ENCODE measurements at regions not wholly inside any gene's neighbourhood (a gene's known extent, or its start where the extent isn't known, plus 50 kb on each side); places are given as distances from the start of the nearest gene placed in this dataset.

GRCh38 chr12:22855456-22855855 is 230.5 kb downstream of the ETNK1 start:
- no peaks in the 10 kb centered on the region for H4K20me1 ChIP-seq (replicated peaks; ENCODE audit: insufficient read depth)
- H3K27me3 Mint-ChIP-seq (ENCODE audit: insufficient read depth, low read depth, poor library complexity): peaks cover 2% of the 10 kb centered on the region
- peak overlapping the region; percentile 2; the same call in 1 of the 2 replicates for H3K27ac Mint-ChIP-seq
- no peak overlapping the region for H3K27ac ChIP-seq (ENCODE audit: low read depth)
- no peaks in the 10 kb centered on the region for H3K27me3 ChIP-seq (ENCODE audit: insufficient read depth)
- H3F3A ChIP-seq (replicated peaks; ENCODE audit: low read depth): no peaks in the 10 kb centered on the region
- H3K4me3 Mint-ChIP-seq: no peak overlapping the region
- peak; percentile 55 for DNase-seq (ENCODE audit: low spot score)
- no peaks in the 10 kb centered on the region for H3K9me2 ChIP-seq (ENCODE audit: insufficient read depth)
- H3K4me1 ChIP-seq (ENCODE audit: insufficient read depth): peaks cover 25% of the 10 kb centered on the region
- peak; percentile 90 for ATAC-seq
- no peaks in the 10 kb centered on the region for H3K36me3 ChIP-seq (ENCODE audit: insufficient read depth)
- H3K4me1 Mint-ChIP-seq: peaks cover 21% of the 10 kb centered on the region
- peak overlapping the region; percentile 42 for H3K4me2 ChIP-seq
- no peak overlapping the region for H2AFZ ChIP-seq
- no peaks in the 10 kb centered on the region for H3K79me2 ChIP-seq (replicated peaks; ENCODE audit: insufficient read depth)
- TF ChIP-seq, protein P1, sequence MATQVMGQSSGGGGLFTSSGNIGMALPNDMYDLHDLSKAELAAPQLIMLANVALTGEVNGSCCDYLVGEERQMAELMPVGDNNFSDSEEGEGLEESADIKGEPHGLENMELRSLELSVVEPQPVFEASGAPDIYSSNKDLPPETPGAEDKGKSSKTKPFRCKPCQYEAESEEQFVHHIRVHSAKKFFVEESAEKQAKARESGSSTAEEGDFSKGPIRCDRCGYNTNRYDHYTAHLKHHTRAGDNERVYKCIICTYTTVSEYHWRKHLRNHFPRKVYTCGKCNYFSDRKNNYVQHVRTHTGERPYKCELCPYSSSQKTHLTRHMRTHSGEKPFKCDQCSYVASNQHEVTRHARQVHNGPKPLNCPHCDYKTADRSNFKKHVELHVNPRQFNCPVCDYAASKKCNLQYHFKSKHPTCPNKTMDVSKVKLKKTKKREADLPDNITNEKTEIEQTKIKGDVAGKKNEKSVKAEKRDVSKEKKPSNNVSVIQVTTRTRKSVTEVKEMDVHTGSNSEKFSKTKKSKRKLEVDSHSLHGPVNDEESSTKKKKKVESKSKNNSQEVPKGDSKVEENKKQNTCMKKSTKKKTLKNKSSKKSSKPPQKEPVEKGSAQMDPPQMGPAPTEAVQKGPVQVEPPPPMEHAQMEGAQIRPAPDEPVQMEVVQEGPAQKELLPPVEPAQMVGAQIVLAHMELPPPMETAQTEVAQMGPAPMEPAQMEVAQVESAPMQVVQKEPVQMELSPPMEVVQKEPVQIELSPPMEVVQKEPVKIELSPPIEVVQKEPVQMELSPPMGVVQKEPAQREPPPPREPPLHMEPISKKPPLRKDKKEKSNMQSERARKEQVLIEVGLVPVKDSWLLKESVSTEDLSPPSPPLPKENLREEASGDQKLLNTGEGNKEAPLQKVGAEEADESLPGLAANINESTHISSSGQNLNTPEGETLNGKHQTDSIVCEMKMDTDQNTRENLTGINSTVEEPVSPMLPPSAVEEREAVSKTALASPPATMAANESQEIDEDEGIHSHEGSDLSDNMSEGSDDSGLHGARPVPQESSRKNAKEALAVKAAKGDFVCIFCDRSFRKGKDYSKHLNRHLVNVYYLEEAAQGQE (IDR thresholded peaks at IDR 0.05; ENCODE audit: unreplicated experiment): no peak
- TF ChIP-seq NANOG (IDR thresholded peaks at IDR 0.05; ENCODE audit: borderline replicate concordance): peak; percentile 37; the same call in 1 of the 2 replicates
- H3K36me3 Mint-ChIP-seq (ENCODE audit: low read depth): peaks cover 8% of the 10 kb centered on the region; the same call in 1 of the 3 replicates
- peaks cover 14% of the 10 kb centered on the region; the same call in 2 of the 3 replicates for H3K9me3 Mint-ChIP-seq
- no peak overlapping the region for H3K4me3 ChIP-seq

- ATAC-seq: peak; percentile 21; the same call in 2 of the 3 replicates
- H3K4me1 ChIP-seq (ENCODE audit: insufficient read depth): peaks cover 28% of the 10 kb centered on the region
- H3K9me2 ChIP-seq (ENCODE audit: insufficient read depth): no peaks in the 10 kb centered on the region
- Mint-ChIP-seq H3K4me1 (peaks cover 26% of the 10 kb centered on the region), H3K4me3 (no peak overlapping the region), H3K27ac (no peak overlapping the region), H3K27me3 (ENCODE audit: insufficient read depth, low read depth, poor library complexity) (peaks cover 2% of the 10 kb centered on the region), H3K36me3 (ENCODE audit: low read depth) (0 out of 3 replicates have a peak, but pooled peaks cover 1% of the 10 kb centered on the region), H3K9me3 (peaks cover 7% of the 10 kb centered on the region; the same call in 1 of the 3 replicates)
- H3K4me2 ChIP-seq: no peak overlapping the region
- H4K20me1 ChIP-seq (replicated peaks; ENCODE audit: insufficient read depth): no peaks in the 10 kb centered on the region
- H2AFZ ChIP-seq: no peak overlapping the region
- no peaks in the 10 kb centered on the region for H3F3A ChIP-seq (replicated peaks; ENCODE audit: low read depth)
- no peak overlapping the region for H3K4me3 ChIP-seq
- TF ChIP-seq EZH2phosphoT487 (IDR thresholded peaks at IDR 0.05; ENCODE audit: unreplicated experiment) (no peak), CTCF (conservative IDR thresholded peaks at IDR 0.05; ENCODE audit: low read depth in 2 of 2) (peak; percentile 69 to 77), JUNB (IDR thresholded peaks at IDR 0.05; ENCODE audit: unreplicated experiment) (no peak), ZNF331 (CRISPR knock-in tag; IDR thresholded peaks at IDR 0.05; ENCODE audit: low read depth) (no peak), ZNF114 (CRISPR knock-in tag; IDR thresholded peaks at IDR 0.05) (no peak), ZNF462 (CRISPR knock-in tag; IDR thresholded peaks at IDR 0.05) (no peak)
- peak; percentile 67 for DNase-seq (ENCODE audit: low spot score)
- H3K36me3 ChIP-seq (ENCODE audit: insufficient read depth): no peaks in the 10 kb centered on the region
- H3K27me3 ChIP-seq (ENCODE audit: insufficient read depth): no peaks in the 10 kb centered on the region
- H3K79me2 ChIP-seq (replicated peaks; ENCODE audit: insufficient read depth): no peaks in the 10 kb centered on the region
- no peak overlapping the region for H3K27ac ChIP-seq (ENCODE audit: low read depth)
Observed at GRCh38 chr12:22856178-22856577, 231.2 kb downstream of the ETNK1 start.

All from GM23338 (cell line).